Panc1 (cell line): ENCODE measurements at regions not wholly inside any gene's neighbourhood (a gene's known extent, or its start where the extent isn't known, plus 50 kb on each side); places are given as distances from the start of the nearest gene placed in this dataset.
A peak's percentile ranks its signal among the peaks of the same experiment; 100 is the strongest.

Source experiments
- ATAC-seq: fragments of 200-7000 bp; cut with Tn5 transposase; 2 replicates; pipeline ENCODE4 v1.9.1; 2020; ENCODE audit warnings: mild to moderate bottlenecking, moderate library complexity
- BruUV-seq: library from RNA; stranded (reverse); fragments of 400-500 nt; replicated peaks from 2 replicates; lab custom pipeline; 2021; lab: Mats Ljungman, UMichigan
- CTCF ChIA-PET: fragments of 300-600 bp; sonication (Branson Sonifier 250); formaldehyde crosslinking; loops from one replicate; lab custom pipeline; 2022; ENCODE audit warnings: antibody characterized with exemption; lab: Charles Lee
- POLR2A ChIA-PET: fragments of 300-600 bp; sonication (Branson Sonifier 250); formaldehyde crosslinking; loops from one replicate; lab custom pipeline; 2022; ENCODE audit warnings: antibody characterized with exemption; lab: Charles Lee
- DNase-seq: peaks from one replicate; pipeline ENCODE4 v3.0.0-alpha.2; 2010; ENCODE audit warnings: low read depth, low spot score
- H3K27ac ChIP-seq: 2 replicates; pipeline ENCODE4 v1.5.1; 2011; ENCODE audit warnings: mild to moderate bottlenecking, low read length, inconsistent platforms
- H3K27me3 ChIP-seq: fragments of 200-500 bp; sonication (Bioruptor generic); 2 replicates; pipeline ENCODE4 v1.6.0; 2014; ENCODE audit warnings: low read length, inconsistent platforms; ENCODE audit not compliant: control insufficient read depth, insufficient read depth
- H3K36me3 ChIP-seq: fragments of 200-500 bp; sonication (Bioruptor generic); 2 replicates; pipeline ENCODE4 v1.5.1; 2014; ENCODE audit warnings: inconsistent platforms, mild to moderate bottlenecking, low read length, moderate library complexity; ENCODE audit not compliant: control insufficient read depth, insufficient read depth
- H3K4me1 ChIP-seq: 2 replicates; pipeline ENCODE4 v1.5.1; 2011; ENCODE audit warnings: inconsistent platforms, mild to moderate bottlenecking, low read length, moderate library complexity; ENCODE audit not compliant: control insufficient read depth, insufficient read depth
- H3K4me3 ChIP-seq, 2 experiments: 2 replicates each; pipeline ENCODE4 v1.5.1; 2011 to 2012; ENCODE audit warnings: low read depth in 2 of 2, low read length in 2 of 2, mild to moderate bottlenecking in 2 of 2, inconsistent platforms in 1 of 2, moderate library complexity in 1 of 2
- H3K9me3 ChIP-seq: fragments of 200-500 bp; sonication (Bioruptor generic); 2 replicates; pipeline ENCODE4 v1.5.1; 2014; ENCODE audit warnings: low read depth, mild to moderate bottlenecking, inconsistent platforms, low read length, moderate library complexity; ENCODE audit not compliant: control insufficient read depth, insufficient read depth
- CTCF ChIP-seq: fragments of 450-650 bp; IDR thresholded peaks from 2 replicates; pipeline ENCODE4 v1.5.1; 2017; ENCODE audit warnings: mild to moderate bottlenecking
- POLR2AphosphoS5 ChIP-seq: IDR thresholded peaks from 2 replicates; pipeline ENCODE4 v1.6.1; 2012; ENCODE audit warnings: mild to moderate bottlenecking, low read depth, low read length, moderate library complexity
- REST ChIP-seq, 2 experiments: IDR thresholded peaks; 2 replicates each; pipeline ENCODE4 v1.6.1; 2011 to 2012; ENCODE audit warnings: low read depth in 2 of 2, control low read depth in 1 of 2, low read length in 1 of 2, mild to moderate bottlenecking in 1 of 2, moderate library complexity in 1 of 2; ENCODE audit not compliant: insufficient read depth in 1 of 2
- SIN3A ChIP-seq: IDR thresholded peaks from 2 replicates; pipeline ENCODE4 v1.6.1; 2012; ENCODE audit warnings: low read depth, mild to moderate bottlenecking, low read length, moderate library complexity, borderline replicate concordance; ENCODE audit not compliant: insufficient read depth
- TCF7L2 ChIP-seq: IDR thresholded peaks from 2 replicates; pipeline ENCODE4 v1.6.1; 2011; ENCODE audit warnings: mild to moderate bottlenecking, low read depth, low read length, inconsistent platforms
- in situ Hi-C: cut with HindIII; loops from 2 replicates; pipeline ENCODE4 v1.10.0; 2016; ENCODE audit warnings: low sequenced_read_pairs, low pct_unique_long_range_greater_than_20kb
- intact Hi-C: fragments of 100-400 bp; cut with micrococcal nuclease; formaldehyde crosslinking; loops from one replicate; pipeline ENCODE4 v1.10.0; 2022; ENCODE audit not compliant: unreplicated experiment

GRCh38 chr4:124322234-124323065, 390.1 kb downstream of the ANKRD50 start:
- intact Hi-C loops (loop anchor here (5.0 kb wide), 1 partner anchor 60 kb away; no protein-coding TSS in a partner anchor), in situ Hi-C loops (no loop called here)
- TF ChIP-seq TCF7L2 (no peak), CTCF (peak; percentile 46; the same call in 1 of the 2 replicates)
- no peak overlapping the region for H3K4me3 ChIP-seq
- no peak overlapping the region for H3K27ac ChIP-seq
- DNase-seq (peak; percentile 17), ATAC-seq (no peak)
- no peaks in the 10 kb centered on the region for H3K9me3 ChIP-seq
- no peaks in the 10 kb centered on the region for H3K36me3 ChIP-seq
- no peaks in the 10 kb centered on the region; the same call in 1 of the 2 replicates for H3K4me1 ChIP-seq
- no TSS peak for BruUV-seq
- no peaks in the 10 kb centered on the region for H3K27me3 ChIP-seq
- ChIA-PET CTCF (no interaction called here), POLR2A (no interaction called here)

- ATAC-seq (no peak), DNase-seq (no peak)
- intact Hi-C loops, result no loop called here
- Histone ChIP-seq H3K4me1 (no peaks in the 10 kb centered on the region; the same call in 1 of the 2 replicates), H3K36me3 (no peaks in the 10 kb centered on the region), H3K27me3 (no peaks in the 10 kb centered on the region), H3K9me3 (no peaks in the 10 kb centered on the region), H3K4me3 (no peak overlapping the region), H3K27ac (no peak overlapping the region)
- ChIA-PET CTCF (no interaction called here), POLR2A (no interaction called here)
- no TSS peak for BruUV-seq
- TF ChIP-seq SIN3A (no peak), POLR2AphosphoS5 (no peak), TCF7L2 (no peak)
- in situ Hi-C loops, result no loop called here
These were observed 386.8 kb downstream of the ANKRD50 start for GRCh38 chr4:124325690-124326089.

- ATAC-seq (no peak), DNase-seq (no peak)
- H3K36me3 ChIP-seq, result no peaks in the 10 kb centered on the region
- H3K4me1 ChIP-seq, result no peaks in the 10 kb centered on the region
- no TSS peak for BruUV-seq
- in situ Hi-C loops, result no loop called here
- H3K27me3 ChIP-seq, result no peaks in the 10 kb centered on the region
- H3K4me3 ChIP-seq, result no peak overlapping the region
- ChIA-PET CTCF (no interaction called here), POLR2A (no interaction called here)
- intact Hi-C loops, result no loop called here
- H3K9me3 ChIP-seq, result no peaks in the 10 kb centered on the region
- H3K27ac ChIP-seq, result no peak overlapping the region
- TF ChIP-seq TCF7L2 (no peak), REST (IDR thresholded peaks at IDR 0.05; ENCODE audit: insufficient read depth in 1 of 2, low read depth in 2 of 2, low read length in 1 of 2) (no peak), CTCF (no peak), SIN3A (no peak), POLR2AphosphoS5 (no peak)
These were observed 383.4 kb downstream of the ANKRD50 start for GRCh38 chr4:124329134-124329533.
